ENCODE measurements at regions not wholly inside any gene's neighbourhood (a gene's known extent, or its start where the extent isn't known, plus 50 kb on each side); places are given as distances from the start of the nearest gene placed in this dataset.

GRCh38 chr2:121088251-121089165, 196.5 kb downstream of the TFCP2L1 start:
- H3K36me3 ChIP-seq (ENCODE audit: control insufficient read depth, insufficient read depth, low read length) = no peaks in the 10 kb centered on the region
- no peak overlapping the region for H3K4me3 ChIP-seq (ENCODE audit: low read depth, low read length)
- DNase-seq (ENCODE audit: low read depth) = no peak
- no peak for TF ChIP-seq CTCF (IDR thresholded peaks at IDR 0.05; ENCODE audit: insufficient read depth, low read length, poor library complexity, severe bottlenecking)
- H3K27me3 ChIP-seq (ENCODE audit: control insufficient read depth, insufficient read depth, low read length) = peaks cover 22% of the 10 kb centered on the region

GRCh38 chr2:121089166-121089510, 195.9 kb downstream of the TFCP2L1 start:
- TF ChIP-seq CTCF (IDR thresholded peaks at IDR 0.05; ENCODE audit: insufficient read depth, low read length, poor library complexity, severe bottlenecking) = no peak
- H3K4me3 ChIP-seq (ENCODE audit: low read depth, low read length) = no peak overlapping the region
- DNase-seq (ENCODE audit: low read depth) = no peak
- H3K27me3 ChIP-seq (ENCODE audit: control insufficient read depth, insufficient read depth, low read length) = peaks cover 16% of the 10 kb centered on the region
- no peaks in the 10 kb centered on the region for H3K36me3 ChIP-seq (ENCODE audit: control insufficient read depth, insufficient read depth, low read length)

- DNase-seq (ENCODE audit: low read depth) = no peak
- TF ChIP-seq CTCF (IDR thresholded peaks at IDR 0.05; ENCODE audit: insufficient read depth, low read length, poor library complexity, severe bottlenecking) = no peak
- Histone ChIP-seq H3K27me3 (ENCODE audit: control insufficient read depth, insufficient read depth, low read length) (peaks cover 9% of the 10 kb centered on the region), H3K4me3 (ENCODE audit: low read depth, low read length) (no peak overlapping the region), H3K36me3 (ENCODE audit: control insufficient read depth, insufficient read depth, low read length) (no peaks in the 10 kb centered on the region)
Measured at GRCh38 chr2:121090088-121090715, 194.8 kb downstream of the TFCP2L1 start.

- Histone ChIP-seq H3K36me3 (ENCODE audit: control insufficient read depth, insufficient read depth, low read length) (no peaks in the 10 kb centered on the region), H3K27me3 (ENCODE audit: control insufficient read depth, insufficient read depth, low read length) (peaks cover 3% of the 10 kb centered on the region), H3K4me3 (ENCODE audit: low read depth, low read length) (no peak overlapping the region)
- no peak for DNase-seq (ENCODE audit: low read depth)
- no peak for TF ChIP-seq CTCF (IDR thresholded peaks at IDR 0.05; ENCODE audit: insufficient read depth, low read length, poor library complexity, severe bottlenecking)
Measured at GRCh38 chr2:121092095-121092494, 192.9 kb downstream of the TFCP2L1 start.

GRCh38 chr2:121093692-121094091, 191.3 kb downstream of the TFCP2L1 start:
- no peak overlapping the region for H3K4me3 ChIP-seq (ENCODE audit: low read depth, low read length)
- DNase-seq (ENCODE audit: low read depth) = no peak
- no peaks in the 10 kb centered on the region for H3K36me3 ChIP-seq (ENCODE audit: control insufficient read depth, insufficient read depth, low read length)
- peaks cover 3% of the 10 kb centered on the region for H3K27me3 ChIP-seq (ENCODE audit: control insufficient read depth, insufficient read depth, low read length)
- no peak for TF ChIP-seq CTCF (IDR thresholded peaks at IDR 0.05; ENCODE audit: insufficient read depth, low read length, poor library complexity, severe bottlenecking)

All from kidney epithelial cell (primary cell).